B cell (primary cell): ENCODE measurements at regions not wholly inside any gene's neighbourhood (a gene's known extent, or its start where the extent isn't known, plus 50 kb on each side); places are given as distances from the start of the nearest gene placed in this dataset.

Source experiments
- ATAC-seq: fragments of 200-7000 bp; cut with Tn5 transposase; one replicate; pipeline ENCODE4 v1.10.0; 2021; ENCODE audit warnings: low read depth, mild to moderate bottlenecking, moderate number of reproducible peaks, moderate library complexity
- CTCF ChIA-PET: fragments of 350-600 bp; sonication (Branson Sonifier 250); formaldehyde crosslinking; loops from one replicate; lab custom pipeline; 2021; ENCODE audit warnings: antibody characterized with exemption, inconsistent platforms; lab: Charles Lee
- POLR2A ChIA-PET: fragments of 350-600 bp; sonication (Branson Sonifier 250); formaldehyde crosslinking; loops from one replicate; lab custom pipeline; 2021; ENCODE audit warnings: antibody characterized with exemption; lab: Charles Lee
- DNase-seq: peaks from one replicate; pipeline ENCODE4 v3.0.0; 2013
- H2AFZ ChIP-seq: 2 replicates; pipeline ENCODE4 v1.6.1; 2012; ENCODE audit warnings: mild to moderate bottlenecking, low read depth, low read length; ENCODE audit not compliant: insufficient read depth, poor library complexity, severe bottlenecking
- H3K27ac ChIP-seq, 2 donors: 1 replicate in 1 of 2; 2 replicates in 1 of 2; pipeline ENCODE4 v1.5.1; 2012 to 2013; ENCODE audit warnings: low read length in 2 of 2, mild to moderate bottlenecking in 2 of 2, moderate library complexity in 1 of 2
- H3K27me3 ChIP-seq, 4 experiments: fragments of 200-600 bp in 1 of 4; sonication (generic) in 1 of 4; replicated peaks in 1 of 4; 1 replicate in 2 of 4; 2 replicates in 2 of 4; pipeline versions ENCODE4 v1.6.1 to v1.7.0; 2013 to 2016; ENCODE audit warnings: low read length in 3 of 4, mild to moderate bottlenecking in 2 of 4, mixed read lengths in 1 of 4, moderate library complexity in 1 of 4; ENCODE audit not compliant: insufficient read depth in 4 of 4, control insufficient read depth in 3 of 4; ENCODE audit errors: control extremely low read depth in 1 of 4
- H3K36me3 ChIP-seq, 2 experiments: replicated peaks in 1 of 2; 1 replicate in 1 of 2; 2 replicates in 1 of 2; pipeline versions ENCODE4 v1.6.1 to v1.7.1; 2013; ENCODE audit warnings: low read length in 1 of 2; ENCODE audit not compliant: insufficient read depth in 2 of 2, control insufficient read depth in 1 of 2; ENCODE audit errors: control extremely low read depth in 1 of 2, extremely low read depth in 1 of 2
- H3K4me1 ChIP-seq, 2 donors: fragments of 200-600 bp in 1 of 2; sonication (generic) in 1 of 2; 1 replicate in 1 of 2; 2 replicates in 1 of 2; pipeline versions ENCODE4 v1.5.1 to v1.6.1; 2013 to 2017; ENCODE audit warnings: low read length in 2 of 2; ENCODE audit not compliant: control insufficient read depth in 2 of 2, insufficient read depth in 2 of 2
- H3K4me2 ChIP-seq: replicated peaks from 2 replicates; pipeline ENCODE3; 2012; ENCODE audit warnings: mild to moderate bottlenecking, low read depth, low read length; ENCODE audit not compliant: poor library complexity, severe bottlenecking
- H3K4me3 ChIP-seq, 5 experiments: fragments of 200-600 bp in 1 of 5; sonication (generic) in 1 of 5; 1 replicate in 3 of 5; 2 replicates in 2 of 5; pipeline versions ENCODE4 v1.5.1 to v1.7.0; 2011 to 2016; ENCODE audit warnings: low read length in 4 of 5, mild to moderate bottlenecking in 4 of 5, low read depth in 2 of 5, control low read depth in 1 of 5, moderate library complexity in 1 of 5; ENCODE audit not compliant: insufficient read depth in 1 of 5; ENCODE audit errors: control extremely low read depth in 1 of 5, extremely low read depth in 1 of 5
- H3K79me2 ChIP-seq: fragments of 200-600 bp; sonication (generic); one replicate; pipeline ENCODE4 v1.6.0; 2016; ENCODE audit warnings: low read length; ENCODE audit not compliant: control insufficient read depth, insufficient read depth
- H3K9ac ChIP-seq: fragments of 200-600 bp; sonication (generic); 2 replicates; pipeline ENCODE4 v1.6.1; 2017; ENCODE audit warnings: mild to moderate bottlenecking, low read length, moderate library complexity
- H3K9me3 ChIP-seq, 3 donors: one replicate each; pipeline versions ENCODE4 v1.6.1 to v1.7.1; 2013; ENCODE audit warnings: low read length in 2 of 3; ENCODE audit not compliant: control insufficient read depth in 2 of 3, insufficient read depth in 1 of 3; ENCODE audit errors: control extremely low read depth in 1 of 3
- H4K20me1 ChIP-seq: 2 replicates; pipeline ENCODE4 v1.6.0; 2012; ENCODE audit warnings: mild to moderate bottlenecking, low read length; ENCODE audit not compliant: insufficient read depth, control insufficient read depth, poor library complexity, severe bottlenecking
- H3K27ac Mint-ChIP-seq: one replicate; pipeline ENCODE4 v1.8.0; 2021; ENCODE audit warnings: mixed read lengths
- H3K27me3 Mint-ChIP-seq: one replicate; pipeline ENCODE4 v1.8.0; 2021; ENCODE audit warnings: mixed read lengths
- H3K4me1 Mint-ChIP-seq: one replicate; pipeline ENCODE4 v1.8.0; 2021; ENCODE audit warnings: mixed read lengths
- H3K4me3 Mint-ChIP-seq: one replicate; pipeline ENCODE4 v1.8.0; 2021; ENCODE audit warnings: mixed read lengths
- H3K9me3 Mint-ChIP-seq: one replicate; pipeline ENCODE4 v1.8.0; 2022; ENCODE audit warnings: mixed read lengths; ENCODE audit not compliant: insufficient read depth
- CTCF ChIP-seq: fragments of 200-600 bp; IDR thresholded peaks from one replicate; pipeline ENCODE4 v1.8.0; 2022; ENCODE audit warnings: antibody characterized with exemption, mild to moderate bottlenecking
- EZH2 ChIP-seq: IDR thresholded peaks from 2 replicates; pipeline ENCODE4 v1.6.1; 2012; ENCODE audit warnings: borderline replicate concordance, low read depth, mild to moderate bottlenecking, moderate library complexity, low read length; ENCODE audit not compliant: insufficient read depth, poor library complexity, severe bottlenecking
- WGBS: methylation state at CpG from one replicate; pipeline ENCODE4 v1.1.5; 2013; ENCODE audit warnings: missing lambda C conversion rate; ENCODE audit not compliant: insufficient coverage; 5-methylcytosine and 5-hydroxymethylcytosine counted together
- intact Hi-C: fragments of 100-400 bp; cut with micrococcal nuclease; formaldehyde crosslinking; loops from one replicate; pipeline ENCODE4 v1.10.0; 2022

- Histone ChIP-seq H4K20me1 (no peaks in the 10 kb centered on the region), H3K79me2 (no peaks in the 10 kb centered on the region), H3K9me3 (no peaks in the 10 kb centered on the region), H3K4me1 (no peaks in the 10 kb centered on the region), H3K4me2 (no peak overlapping the region), H3K9ac (no peak overlapping the region), H3K36me3 (no peaks in the 10 kb centered on the region), H2AFZ (no peak overlapping the region), H3K27me3 (peaks cover 0 to 2% (median 0%) of the 10 kb centered on the region in 4 experiments), H3K4me3 (no peak overlapping the region), H3K27ac (no peak overlapping the region)
- DNase-seq (no peak), ATAC-seq (no peak)
- Mint-ChIP-seq H3K4me3 (no peak overlapping the region), H3K4me1 (no peaks in the 10 kb centered on the region), H3K27ac (no peak overlapping the region), H3K27me3 (peaks cover 25% of the 10 kb centered on the region), H3K9me3 (no peaks in the 10 kb centered on the region)
- POLR2A ChIA-PET: no interaction called here
- intact Hi-C loops: loop anchor here (10.0 kb wide), 1 partner anchor 64 kb away; no protein-coding TSS in a partner anchor
- CTCF ChIA-PET: no interaction called here
- no CpG with 5 or more reads among the region's 1 CpG for WGBS
- TF ChIP-seq CTCF (no peak), EZH2 (no peak)
Measured at GRCh38 chr17:27070836-27071235, 223.1 kb upstream of the WSB1 start.

- POLR2A ChIA-PET: no interaction called here
- Histone ChIP-seq H3K79me2 (no peaks in the 10 kb centered on the region), H3K4me2 (no peak overlapping the region), H2AFZ (no peak overlapping the region), H3K36me3 (no peaks in the 10 kb centered on the region), H3K27me3 (peaks cover 0 to 2% (median 0%) of the 10 kb centered on the region in 4 experiments), H3K9me3 (no peaks in the 10 kb centered on the region), H4K20me1 (no peaks in the 10 kb centered on the region), H3K4me3 (no peak overlapping the region), H3K4me1 (no peaks in the 10 kb centered on the region), H3K9ac (no peak overlapping the region), H3K27ac (no peak overlapping the region)
- no peak for TF ChIP-seq CTCF
- TF ChIP-seq EZH2: no peak
- Mint-ChIP-seq H3K27me3 (peaks cover 37% of the 10 kb centered on the region), H3K27ac (no peak overlapping the region), H3K9me3 (no peaks in the 10 kb centered on the region), H3K4me1 (no peaks in the 10 kb centered on the region), H3K4me3 (no peak overlapping the region)
- WGBS: 40% methylated on average over 1 of the region's 3 CpGs
- intact Hi-C loops: loop anchor here (10.0 kb wide), 1 partner anchor 62 kb away; no protein-coding TSS in a partner anchor
- ATAC-seq (no peak), DNase-seq (no peak)
- CTCF ChIA-PET: no interaction called here
Measured at GRCh38 chr17:27072885-27073284, 221.0 kb upstream of the WSB1 start.
